K562 (cell line): ENCODE measurements at regions not wholly inside any gene's neighbourhood (a gene's known extent, or its start where the extent isn't known, plus 50 kb on each side); places are given as distances from the start of the nearest gene placed in this dataset.

ENCODE experiments used
- ATAC-seq: fragments of 200-7000 bp; cut with Tn5 transposase; 3 replicates; pipeline ENCODE4 v1.9.1; 2020; ENCODE audit warnings: moderate library complexity
- BruUV-seq: library from RNA; stranded (reverse); fragments of 400-500 nt; replicated peaks from 2 replicates; lab custom pipeline; 2021; lab: Mats Ljungman, UMichigan
- CTCF ChIA-PET: fragments of 300-600 bp; formaldehyde crosslinking; extraction: SDS; loops from one replicate; lab custom pipeline; 2021; ENCODE audit warnings: low intra/inter-chr PET ratio; lab: Yijun Ruan, JAX
- POLR2A ChIA-PET: fragments of 300-600, 350-650 bp; sonication (Branson Sonifier 250); formaldehyde crosslinking; extraction: SDS; loops from one replicate; lab custom pipeline; 2021; ENCODE audit warnings: antibody characterized with exemption, inconsistent platforms; lab: Yijun Ruan, JAX
- DNase-seq, 4 experiments: peaks; one replicate each; pipeline versions ENCODE4 v3.0.0 to v3.0.0-alpha.2; 2011 to 2018; ENCODE audit warnings: low spot score in 3 of 4, mixed read lengths in 3 of 4; ENCODE audit errors: extremely low read depth in 1 of 4
- FAIRE-seq: peaks from 2 replicates; lab custom pipeline; 2011; peaks lifted over from hg19 to GRCh38; lab: Jason Lieb, UNC
- H2AFZ ChIP-seq: 2 replicates; pipeline ENCODE4 v1.6.0; 2011; ENCODE audit warnings: low read depth, low read length, control low read depth, inconsistent platforms
- H3K27ac ChIP-seq: fragments of 200-600 bp; 3 replicates; pipeline ENCODE4 v1.8.0; 2011; ENCODE audit warnings: low read depth, mild to moderate bottlenecking, control low read depth, inconsistent platforms, low read length, moderate library complexity, mixed read lengths; ENCODE audit errors: extremely low read depth
- H3K27me3 ChIP-seq, 2 experiments: fragments of 300-600 bp in 1 of 2; 2 replicates in 1 of 2; 3 replicates in 1 of 2; pipeline versions ENCODE4 v1.6.0 to v1.8.0; 2011; ENCODE audit warnings: inconsistent platforms in 2 of 2, low read length in 2 of 2, mild to moderate bottlenecking in 1 of 2, mixed read lengths in 1 of 2, moderate library complexity in 1 of 2; ENCODE audit not compliant: control insufficient read depth in 2 of 2, insufficient read depth in 2 of 2
- H3K36me3 ChIP-seq: fragments of 300-600 bp; 3 replicates; pipeline ENCODE4 v1.8.0; 2011; ENCODE audit warnings: mild to moderate bottlenecking, low read length, inconsistent platforms; ENCODE audit not compliant: control insufficient read depth, insufficient read depth
- H3K4me1 ChIP-seq, 2 experiments: fragments of 200-600 bp in 1 of 2; replicated peaks in 1 of 2; 2 replicates in 1 of 2; 3 replicates in 1 of 2; pipeline versions ENCODE4 v1.5.1 to v1.8.0; 2011; ENCODE audit warnings: inconsistent platforms in 2 of 2, low read length in 2 of 2, mild to moderate bottlenecking in 1 of 2, mixed read lengths in 1 of 2, moderate library complexity in 1 of 2; ENCODE audit not compliant: control insufficient read depth in 2 of 2, insufficient read depth in 2 of 2
- H3K4me2 ChIP-seq: 2 replicates; pipeline ENCODE4 v1.6.1; 2011; ENCODE audit warnings: low read length, control low read depth, inconsistent platforms, mixed read lengths; ENCODE audit not compliant: insufficient read depth
- H3K4me3 ChIP-seq: fragments of 200-600 bp; sonication (generic), shearing (Covaris generic); 2 replicates; pipeline ENCODE4 v1.5.1; 2016; ENCODE audit warnings: control low read depth, inconsistent platforms
- H3K79me2 ChIP-seq: fragments of 200-600 bp; 3 replicates; pipeline ENCODE4 v1.8.0; 2011; ENCODE audit warnings: low read length, inconsistent platforms; ENCODE audit not compliant: control insufficient read depth, insufficient read depth
- H3K9ac ChIP-seq, 2 experiments: 2 replicates each; pipeline versions ENCODE4 v1.6.0 to v1.6.1; 2011; ENCODE audit warnings: low read depth in 2 of 2, low read length in 2 of 2, control low read depth in 1 of 2, inconsistent platforms in 1 of 2, mild to moderate bottlenecking in 1 of 2, mixed read lengths in 1 of 2; ENCODE audit not compliant: insufficient read depth in 1 of 2
- H3K9me1 ChIP-seq: one replicate; pipeline ENCODE4 v1.6.0; 2011; ENCODE audit warnings: inconsistent platforms, mild to moderate bottlenecking, low read length, moderate library complexity; ENCODE audit not compliant: control insufficient read depth, insufficient read depth
- H3K9me3 ChIP-seq: replicated peaks from 2 replicates; pipeline ENCODE4 v1.5.1; 2011; ENCODE audit warnings: low read depth, low read length, inconsistent platforms; ENCODE audit not compliant: control insufficient read depth, insufficient read depth
- H4K20me1 ChIP-seq: replicated peaks from 2 replicates; pipeline ENCODE4 v1.6.1; 2011; ENCODE audit warnings: low read length, inconsistent platforms, mixed read lengths; ENCODE audit not compliant: control insufficient read depth, insufficient read depth
- CHCHD3 ChIP-seq: fragments of 250-450 bp; sonication (Bioruptor Pico); IDR thresholded peaks from 2 replicates; pipeline ENCODE4 v2.1.2; 2022; ENCODE audit warnings: mild to moderate bottlenecking
- MAFF ChIP-seq: IDR thresholded peaks from 2 replicates; pipeline ENCODE4 v1.6.1; 2012; ENCODE audit warnings: low read length, improper control_type of control experiment
- SMAD4 ChIP-seq: fragments of 250-450 bp; sonication (Bioruptor Pico); conservative IDR thresholded peaks from 2 replicates; pipeline ENCODE4 v1.8.0; 2021; ENCODE audit warnings: inconsistent platforms, mild to moderate bottlenecking, moderate library complexity
- XRCC3 ChIP-seq: fragments of 450-650 bp; IDR thresholded peaks from 2 replicates; pipeline ENCODE4 v1.6.1; 2017; ENCODE audit warnings: mild to moderate bottlenecking, moderate library complexity
- WGBS: fragments of 100-300 bp; shearing (Covaris generic); methylation state at CpG from one replicate; pipeline ENCODE4 v1.1.6; 2016; ENCODE audit warnings: low coverage, mixed read lengths; ENCODE audit not compliant: insufficient coverage; ENCODE audit errors: missing lambda C conversion rate; 5-methylcytosine and 5-hydroxymethylcytosine counted together
- in situ Hi-C: fragments of 300-500 bp; cut with MboI; formaldehyde crosslinking; loops from 4 replicates; pipeline ENCODE4 v1.15.0; 2018; ENCODE audit warnings: inconsistent platforms, mixed read lengths
- intact Hi-C: fragments of 100-400 bp; cut with micrococcal nuclease; formaldehyde crosslinking; loops from 2 replicates; pipeline ENCODE4 v1.14.2; 2022
- TF ChIP-seq, protein P1 (sequence below): fragments of 450-650 bp; formaldehyde crosslinking; IDR thresholded peaks from 2 replicates; pipeline ENCODE4 v1.4.0; 2020; ENCODE audit warnings: mild to moderate bottlenecking
- TF ChIP-seq, protein P2 (sequence below): fragments of 450-650 bp; IDR thresholded peaks from 2 replicates; pipeline ENCODE4 v1.6.1; 2014; ENCODE audit warnings: low read depth, mild to moderate bottlenecking, moderate library complexity, borderline replicate concordance
- TF ChIP-seq, protein P3 (sequence below), 2 experiments: fragments of 450-650 bp; formaldehyde crosslinking in 1 of 2; IDR thresholded peaks; 2 replicates each; pipeline versions ENCODE4 v1.4.0 to v1.6.1; 2014 to 2020; ENCODE audit warnings: mild to moderate bottlenecking in 2 of 2, borderline replicate concordance in 1 of 2, low read depth in 1 of 2

DNA sequence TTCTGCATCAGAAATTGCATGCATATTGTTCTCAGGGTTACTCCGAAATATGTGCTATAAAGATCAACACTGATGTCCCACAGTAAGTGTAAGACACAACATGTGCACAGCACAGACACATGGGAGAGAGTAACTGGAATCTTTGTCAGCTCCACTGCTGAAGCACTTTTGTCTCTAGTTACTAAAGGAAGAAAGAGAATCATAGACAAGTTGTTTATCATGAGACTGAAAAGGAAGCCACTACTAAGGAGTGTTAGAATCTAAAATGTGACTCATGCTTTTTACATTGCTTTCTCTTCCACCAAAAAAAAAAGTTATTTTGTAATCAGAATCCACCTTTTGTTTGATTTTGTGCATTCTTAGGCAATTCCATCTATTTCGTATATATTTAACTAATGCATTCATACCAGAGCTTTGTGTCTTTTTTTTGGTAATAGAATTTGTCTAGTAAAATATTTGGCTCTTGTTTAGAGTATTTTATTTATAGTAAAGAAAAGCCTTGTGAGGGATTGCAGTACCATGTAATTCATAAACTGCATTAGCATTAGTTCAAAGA, 502.4 kb downstream of the FBXO15 start:
- in situ Hi-C loops = no loop called here
- 3% methylated on average over 2 of the region's 2 CpGs for WGBS
- TF ChIP-seq SMAD4 (CRISPR knock-in tag) = no peak
- TF ChIP-seq MAFF = no peak
- TF ChIP-seq, protein P1, sequence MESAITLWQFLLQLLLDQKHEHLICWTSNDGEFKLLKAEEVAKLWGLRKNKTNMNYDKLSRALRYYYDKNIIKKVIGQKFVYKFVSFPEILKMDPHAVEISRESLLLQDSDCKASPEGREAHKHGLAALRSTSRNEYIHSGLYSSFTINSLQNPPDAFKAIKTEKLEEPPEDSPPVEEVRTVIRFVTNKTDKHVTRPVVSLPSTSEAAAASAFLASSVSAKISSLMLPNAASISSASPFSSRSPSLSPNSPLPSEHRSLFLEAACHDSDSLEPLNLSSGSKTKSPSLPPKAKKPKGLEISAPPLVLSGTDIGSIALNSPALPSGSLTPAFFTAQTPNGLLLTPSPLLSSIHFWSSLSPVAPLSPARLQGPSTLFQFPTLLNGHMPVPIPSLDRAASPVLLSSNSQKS (CRISPR knock-in tag) = no peak
- TF ChIP-seq, protein P2, sequence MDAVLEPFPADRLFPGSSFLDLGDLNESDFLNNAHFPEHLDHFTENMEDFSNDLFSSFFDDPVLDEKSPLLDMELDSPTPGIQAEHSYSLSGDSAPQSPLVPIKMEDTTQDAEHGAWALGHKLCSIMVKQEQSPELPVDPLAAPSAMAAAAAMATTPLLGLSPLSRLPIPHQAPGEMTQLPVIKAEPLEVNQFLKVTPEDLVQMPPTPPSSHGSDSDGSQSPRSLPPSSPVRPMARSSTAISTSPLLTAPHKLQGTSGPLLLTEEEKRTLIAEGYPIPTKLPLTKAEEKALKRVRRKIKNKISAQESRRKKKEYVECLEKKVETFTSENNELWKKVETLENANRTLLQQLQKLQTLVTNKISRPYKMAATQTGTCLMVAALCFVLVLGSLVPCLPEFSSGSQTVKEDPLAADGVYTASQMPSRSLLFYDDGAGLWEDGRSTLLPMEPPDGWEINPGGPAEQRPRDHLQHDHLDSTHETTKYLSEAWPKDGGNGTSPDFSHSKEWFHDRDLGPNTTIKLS = no peak
- TF ChIP-seq CHCHD3 = no peak
- TF ChIP-seq XRCC3 = no peak
- TF ChIP-seq, protein P3, sequence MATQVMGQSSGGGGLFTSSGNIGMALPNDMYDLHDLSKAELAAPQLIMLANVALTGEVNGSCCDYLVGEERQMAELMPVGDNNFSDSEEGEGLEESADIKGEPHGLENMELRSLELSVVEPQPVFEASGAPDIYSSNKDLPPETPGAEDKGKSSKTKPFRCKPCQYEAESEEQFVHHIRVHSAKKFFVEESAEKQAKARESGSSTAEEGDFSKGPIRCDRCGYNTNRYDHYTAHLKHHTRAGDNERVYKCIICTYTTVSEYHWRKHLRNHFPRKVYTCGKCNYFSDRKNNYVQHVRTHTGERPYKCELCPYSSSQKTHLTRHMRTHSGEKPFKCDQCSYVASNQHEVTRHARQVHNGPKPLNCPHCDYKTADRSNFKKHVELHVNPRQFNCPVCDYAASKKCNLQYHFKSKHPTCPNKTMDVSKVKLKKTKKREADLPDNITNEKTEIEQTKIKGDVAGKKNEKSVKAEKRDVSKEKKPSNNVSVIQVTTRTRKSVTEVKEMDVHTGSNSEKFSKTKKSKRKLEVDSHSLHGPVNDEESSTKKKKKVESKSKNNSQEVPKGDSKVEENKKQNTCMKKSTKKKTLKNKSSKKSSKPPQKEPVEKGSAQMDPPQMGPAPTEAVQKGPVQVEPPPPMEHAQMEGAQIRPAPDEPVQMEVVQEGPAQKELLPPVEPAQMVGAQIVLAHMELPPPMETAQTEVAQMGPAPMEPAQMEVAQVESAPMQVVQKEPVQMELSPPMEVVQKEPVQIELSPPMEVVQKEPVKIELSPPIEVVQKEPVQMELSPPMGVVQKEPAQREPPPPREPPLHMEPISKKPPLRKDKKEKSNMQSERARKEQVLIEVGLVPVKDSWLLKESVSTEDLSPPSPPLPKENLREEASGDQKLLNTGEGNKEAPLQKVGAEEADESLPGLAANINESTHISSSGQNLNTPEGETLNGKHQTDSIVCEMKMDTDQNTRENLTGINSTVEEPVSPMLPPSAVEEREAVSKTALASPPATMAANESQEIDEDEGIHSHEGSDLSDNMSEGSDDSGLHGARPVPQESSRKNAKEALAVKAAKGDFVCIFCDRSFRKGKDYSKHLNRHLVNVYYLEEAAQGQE (IDR thresholded peaks at IDR 0.05; ENCODE audit: borderline replicate concordance) = no peak
- TF ChIP-seq, protein P3 (CRISPR knock-in tag; IDR thresholded peaks at IDR 0.05; ENCODE audit: low read depth) = no peak
- Histone ChIP-seq H3K9me3 (no peaks in the 10 kb centered on the region), H3K36me3 (no peaks in the 10 kb centered on the region), H3K27me3 (no peaks in the 10 kb centered on the region), H3K4me1 (no peaks in the 10 kb centered on the region), H3K9me1 (no peaks in the 10 kb centered on the region), H3K9ac (no peak overlapping the region), H2AFZ (no peak overlapping the region), H3K4me2 (no peak overlapping the region), H3K79me2 (no peaks in the 10 kb centered on the region), H3K4me3 (no peak overlapping the region), H3K27ac (no peak overlapping the region), H4K20me1 (no peaks in the 10 kb centered on the region)
- intact Hi-C loops = no loop called here
- ChIA-PET POLR2A (no interaction called here), CTCF (no interaction called here)
- no TSS peak for BruUV-seq
- FAIRE-seq (no peak), ATAC-seq (no peak), DNase-seq (no peak)
